MM.1S (cell line): ENCODE measurements at regions not wholly inside any gene's neighbourhood (a gene's known extent, or its start where the extent isn't known, plus 50 kb on each side); places are given as distances from the start of the nearest gene placed in this dataset.

Source experiments
- CTCF ChIP-seq: fragments of 300-600 bp; sonication (generic); IDR thresholded peaks from 2 replicates; pipeline ENCODE4 v1.5.1; 2016; ENCODE audit warnings: antibody characterized with exemption, low read length, mixed read lengths
- EZH2 ChIP-seq: fragments of 300-600 bp; sonication (generic); optimal IDR thresholded peaks from 2 replicates; pipeline ENCODE3; 2017; ENCODE audit warnings: low read depth, mild to moderate bottlenecking, antibody characterized with exemption, low read length, mixed read lengths
- EZH2phosphoT487 ChIP-seq: fragments of 300-600 bp; sonication (generic); IDR thresholded peaks from 2 replicates; pipeline ENCODE4 v1.6.1; 2018; ENCODE audit warnings: antibody characterized with exemption, low read length

GRCh38 chr10:110357871-110358270 is 53.2 kb upstream of the SMNDC1 start:
- TF ChIP-seq CTCF (no peak), EZH2 (no peak), EZH2phosphoT487 (no peak)
